Panc1 (cell line): ENCODE measurements at regions not wholly inside any gene's neighbourhood (a gene's known extent, or its start where the extent isn't known, plus 50 kb on each side); places are given as distances from the start of the nearest gene placed in this dataset.

Source experiments
- POLR2AphosphoS5 ChIP-seq: IDR thresholded peaks from 2 replicates; pipeline ENCODE4 v1.6.1; 2012; ENCODE audit warnings: mild to moderate bottlenecking, low read depth, low read length, moderate library complexity
- TF ChIP-seq, protein P1 (sequence below): fragments of 450-650 bp; IDR thresholded peaks from 2 replicates; pipeline ENCODE4 v1.5.1; 2017; ENCODE audit warnings: mild to moderate bottlenecking

GRCh38 chr5:10102706-10103497 lies 146.8 kb downstream of the ATPSCKMT start:
- TF ChIP-seq, protein P1, sequence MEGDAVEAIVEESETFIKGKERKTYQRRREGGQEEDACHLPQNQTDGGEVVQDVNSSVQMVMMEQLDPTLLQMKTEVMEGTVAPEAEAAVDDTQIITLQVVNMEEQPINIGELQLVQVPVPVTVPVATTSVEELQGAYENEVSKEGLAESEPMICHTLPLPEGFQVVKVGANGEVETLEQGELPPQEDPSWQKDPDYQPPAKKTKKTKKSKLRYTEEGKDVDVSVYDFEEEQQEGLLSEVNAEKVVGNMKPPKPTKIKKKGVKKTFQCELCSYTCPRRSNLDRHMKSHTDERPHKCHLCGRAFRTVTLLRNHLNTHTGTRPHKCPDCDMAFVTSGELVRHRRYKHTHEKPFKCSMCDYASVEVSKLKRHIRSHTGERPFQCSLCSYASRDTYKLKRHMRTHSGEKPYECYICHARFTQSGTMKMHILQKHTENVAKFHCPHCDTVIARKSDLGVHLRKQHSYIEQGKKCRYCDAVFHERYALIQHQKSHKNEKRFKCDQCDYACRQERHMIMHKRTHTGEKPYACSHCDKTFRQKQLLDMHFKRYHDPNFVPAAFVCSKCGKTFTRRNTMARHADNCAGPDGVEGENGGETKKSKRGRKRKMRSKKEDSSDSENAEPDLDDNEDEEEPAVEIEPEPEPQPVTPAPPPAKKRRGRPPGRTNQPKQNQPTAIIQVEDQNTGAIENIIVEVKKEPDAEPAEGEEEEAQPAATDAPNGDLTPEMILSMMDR = no peak
- no peak for TF ChIP-seq POLR2AphosphoS5
